ENCODE measurements at regions not wholly inside any gene's neighbourhood (a gene's known extent, or its start where the extent isn't known, plus 50 kb on each side); places are given as distances from the start of the nearest gene placed in this dataset.
A peak's percentile ranks its signal among the peaks of the same experiment; 100 is the strongest.

GRCh38 chr9:117552811-117553210, 138.0 kb upstream of the ASTN2 start:
- POLR2A ChIA-PET (ENCODE audit: low non-redundant PET) = no interaction called here
- H3K27ac ChIP-seq = no peak overlapping the region
- DNase-seq (ENCODE audit: low spot score) = no peak
- CTCF ChIA-PET = no interaction called here
- TF ChIP-seq, protein P1, sequence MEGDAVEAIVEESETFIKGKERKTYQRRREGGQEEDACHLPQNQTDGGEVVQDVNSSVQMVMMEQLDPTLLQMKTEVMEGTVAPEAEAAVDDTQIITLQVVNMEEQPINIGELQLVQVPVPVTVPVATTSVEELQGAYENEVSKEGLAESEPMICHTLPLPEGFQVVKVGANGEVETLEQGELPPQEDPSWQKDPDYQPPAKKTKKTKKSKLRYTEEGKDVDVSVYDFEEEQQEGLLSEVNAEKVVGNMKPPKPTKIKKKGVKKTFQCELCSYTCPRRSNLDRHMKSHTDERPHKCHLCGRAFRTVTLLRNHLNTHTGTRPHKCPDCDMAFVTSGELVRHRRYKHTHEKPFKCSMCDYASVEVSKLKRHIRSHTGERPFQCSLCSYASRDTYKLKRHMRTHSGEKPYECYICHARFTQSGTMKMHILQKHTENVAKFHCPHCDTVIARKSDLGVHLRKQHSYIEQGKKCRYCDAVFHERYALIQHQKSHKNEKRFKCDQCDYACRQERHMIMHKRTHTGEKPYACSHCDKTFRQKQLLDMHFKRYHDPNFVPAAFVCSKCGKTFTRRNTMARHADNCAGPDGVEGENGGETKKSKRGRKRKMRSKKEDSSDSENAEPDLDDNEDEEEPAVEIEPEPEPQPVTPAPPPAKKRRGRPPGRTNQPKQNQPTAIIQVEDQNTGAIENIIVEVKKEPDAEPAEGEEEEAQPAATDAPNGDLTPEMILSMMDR (conservative IDR thresholded peaks at IDR 0.05; ENCODE audit: low read depth) = no peak

DNA sequence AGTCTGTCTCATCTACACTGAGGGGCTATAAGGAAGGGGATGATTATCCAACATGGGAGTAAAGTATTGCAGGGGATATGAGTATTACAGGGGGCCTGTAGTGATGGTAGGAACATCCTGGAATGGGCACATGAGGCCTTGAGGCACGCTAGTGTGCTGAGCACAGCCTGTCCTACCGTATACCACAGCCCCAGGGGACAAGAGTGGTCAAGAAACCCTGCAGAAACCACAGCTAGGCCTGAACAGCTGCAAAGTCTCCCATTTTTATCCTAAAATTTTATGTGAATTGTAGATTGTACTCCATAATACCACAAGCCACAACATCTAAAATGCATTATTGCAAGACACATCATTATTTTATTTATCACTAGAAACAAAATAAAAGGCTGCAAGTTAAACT, 136.3 kb upstream of the ASTN2 start:
- TF ChIP-seq, protein P1 (conservative IDR thresholded peaks at IDR 0.05; ENCODE audit: low read depth) = no peak
- CTCF ChIA-PET = no interaction called here

DNA sequence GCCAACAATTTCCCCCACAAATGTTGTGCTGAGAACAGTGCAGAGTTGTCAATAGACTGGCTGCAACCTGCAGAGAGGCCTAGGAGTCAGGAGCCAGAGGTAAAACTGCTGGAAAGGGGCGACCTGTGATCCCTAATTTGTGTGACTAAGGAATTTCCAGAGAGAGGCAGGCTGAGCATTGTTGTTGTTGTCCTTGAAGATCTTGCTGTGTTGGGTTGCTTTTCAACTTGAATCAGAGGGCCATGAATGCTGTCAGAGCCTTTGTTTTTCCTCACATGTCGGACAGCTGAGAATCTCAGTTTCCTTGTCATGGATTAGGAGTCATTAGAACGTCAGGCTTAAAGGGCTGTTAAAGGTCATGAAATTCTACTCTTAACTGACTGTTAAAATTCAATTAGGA, 134.6 kb upstream of the ASTN2 start:
- TF ChIP-seq, protein P1 (conservative IDR thresholded peaks at IDR 0.05; ENCODE audit: low read depth) = no peak
- no peak overlapping the region for H3K27ac ChIP-seq
- CTCF ChIA-PET = interaction anchor here (0.6 kb wide), 1 partner anchor 587 kb away, joined by 3 read pairs; no protein-coding TSS in a partner anchor
- no peak for DNase-seq (ENCODE audit: low spot score)
- POLR2A ChIA-PET (ENCODE audit: low non-redundant PET) = no interaction called here

More for the DNA sequence above, 136.3 kb upstream of the ASTN2 start:
- no peak overlapping the region for H3K27ac ChIP-seq
- no peak for DNase-seq (ENCODE audit: low spot score)
- POLR2A ChIA-PET (ENCODE audit: low non-redundant PET) = no interaction called here

- DNase-seq (ENCODE audit: low spot score) = no peak
- ChIA-PET POLR2A (ENCODE audit: low non-redundant PET) (no interaction called here), CTCF (no interaction called here)
- TF ChIP-seq, protein P1 (conservative IDR thresholded peaks at IDR 0.05; ENCODE audit: low read depth) = no peak
- H3K27ac ChIP-seq = no peak overlapping the region
These were observed 133.7 kb upstream of the ASTN2 start for GRCh38 chr9:117548556-117548955.

DNA sequence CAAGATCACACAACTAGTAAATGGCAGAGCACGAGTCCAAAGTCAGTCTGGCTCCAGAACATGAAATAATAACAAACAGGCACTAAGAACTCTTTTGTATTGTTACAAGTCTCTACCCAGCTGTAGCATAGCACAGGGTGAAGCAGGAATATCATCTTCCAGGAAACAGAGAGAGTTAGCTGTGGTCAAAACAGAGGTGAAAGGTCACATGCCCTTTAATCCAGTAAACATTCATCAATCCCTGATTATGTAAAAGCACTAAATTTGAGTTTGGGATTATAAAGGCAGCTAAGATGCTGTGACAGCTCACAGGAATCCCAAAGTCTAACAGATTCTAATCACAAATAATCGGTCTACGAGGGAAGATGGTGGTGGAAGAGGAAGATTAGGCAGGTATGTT, 133.0 kb upstream of the ASTN2 start:
- CTCF ChIA-PET = no interaction called here
- TF ChIP-seq, protein P1 (conservative IDR thresholded peaks at IDR 0.05; ENCODE audit: low read depth) = no peak
- H3K27ac ChIP-seq = no peak overlapping the region
- DNase-seq (ENCODE audit: low spot score) = no peak
- POLR2A ChIA-PET (ENCODE audit: low non-redundant PET) = no interaction called here

- ChIA-PET CTCF (interaction anchor here (0.6 to 1.2 kb wide), 4 partner anchors 10 to 294 kb away, joined by 3 to 4 read pairs (median 3); no protein-coding TSS in a partner anchor), POLR2A (ENCODE audit: low non-redundant PET) (no interaction called here)
- no peak overlapping the region for H3K27ac ChIP-seq
- DNase-seq (ENCODE audit: low spot score) = peak; percentile 26
- TF ChIP-seq, protein P1 (conservative IDR thresholded peaks at IDR 0.05; ENCODE audit: low read depth) = no peak
These were observed 132.2 kb upstream of the ASTN2 start for GRCh38 chr9:117546894-117547678.
